ENCODE measurements at regions not wholly inside any gene's neighbourhood (a gene's known extent, or its start where the extent isn't known, plus 50 kb on each side); places are given as distances from the start of the nearest gene placed in this dataset.

- intact Hi-C loops (cut with micrococcal nuclease): no loop called here
- Histone ChIP-seq H3K27ac (ENCODE audit: extremely low read depth, low read depth, low read length) (no peak overlapping the region), H3K9me3 (replicated peaks; ENCODE audit: control insufficient read depth, insufficient read depth, low read depth, low read length) (no peaks in the 10 kb centered on the region), H3K4me1 (replicated peaks in 1 of 2; ENCODE audit: control insufficient read depth in 2 of 2, insufficient read depth in 2 of 2, low read length in 2 of 2) (no peaks in the 10 kb centered on the region; a peak in 2 of 5 replicates), H3K27me3 (ENCODE audit: control insufficient read depth in 2 of 2, insufficient read depth in 2 of 2, low read length in 2 of 2) (no peaks in the 10 kb centered on the region), H3K4me2 (ENCODE audit: insufficient read depth, low read length) (no peak overlapping the region), H2AFZ (ENCODE audit: low read depth, low read length) (no peak overlapping the region), H4K20me1 (replicated peaks; ENCODE audit: control insufficient read depth, insufficient read depth, low read length) (peaks cover 3% of the 10 kb centered on the region), H3K79me2 (ENCODE audit: control insufficient read depth, insufficient read depth, low read length) (no peaks in the 10 kb centered on the region), H3K4me3 (no peak overlapping the region), H3K9ac (ENCODE audit: insufficient read depth in 1 of 2, low read depth in 2 of 2, low read length in 2 of 2) (no peak overlapping the region), H3K36me3 (ENCODE audit: control insufficient read depth, insufficient read depth, low read length) (no peaks in the 10 kb centered on the region), H3K9me1 (ENCODE audit: control insufficient read depth, insufficient read depth, low read length) (no peaks in the 10 kb centered on the region)
- ChIA-PET CTCF (ENCODE audit: low intra/inter-chr PET ratio) (no interaction called here), POLR2A (no interaction called here)
- ATAC-seq (no peak), FAIRE-seq (no peak), DNase-seq (ENCODE audit: extremely low read depth in 1 of 4, low spot score in 3 of 4) (no peak)
- in situ Hi-C loops (cut with MboI): no loop called here
- TF ChIP-seq U2AF1 (optimal IDR thresholded peaks at IDR 0.05; ENCODE audit: low read depth, low read length): no peak
- TF ChIP-seq RBM14 (IDR thresholded peaks at IDR 0.05; ENCODE audit: borderline replicate concordance, insufficient read depth, low read depth, low read length): no peak
- no peak for TF ChIP-seq SPI1 (IDR thresholded peaks at IDR 0.05; ENCODE audit: borderline replicate concordance, low read depth, low read length)
- TF ChIP-seq SLC30A9 (CRISPR knock-in tag; IDR thresholded peaks at IDR 0.05): no peak
- TF ChIP-seq THAP12 (CRISPR knock-in tag; IDR thresholded peaks at IDR 0.05): no peak
- TF ChIP-seq FUS (optimal IDR thresholded peaks at IDR 0.05; ENCODE audit: low read depth, low read length): no peak
- TF ChIP-seq TSC22D4 (tag; IDR thresholded peaks at IDR 0.05): no peak
- TF ChIP-seq PRDM10 (IDR thresholded peaks at IDR 0.05; ENCODE audit: partially characterized antibody): no peak
- TF ChIP-seq KHSRP (IDR thresholded peaks at IDR 0.05): no peak
- TF ChIP-seq RNF2 (IDR thresholded peaks at IDR 0.05): no peak
- no peak for TF ChIP-seq MYBL2 (IDR thresholded peaks at IDR 0.05; ENCODE audit: low read depth)
- TF ChIP-seq MYBL2 (CRISPR knock-in tag; IDR thresholded peaks at IDR 0.05; ENCODE audit: borderline replicate concordance): no peak
- TF ChIP-seq LCOR (CRISPR knock-in tag; IDR thresholded peaks at IDR 0.05): no peak
- no peak for TF ChIP-seq ZNF316 (IDR thresholded peaks at IDR 0.05)
- no peak for TF ChIP-seq ZNF134 (CRISPR knock-in tag; conservative IDR thresholded peaks at IDR 0.05)
- no peak for TF ChIP-seq CREBBP (IDR thresholded peaks at IDR 0.05; ENCODE audit: low read depth, low read length)
- no peak for TF ChIP-seq ZBTB8A (IDR thresholded peaks at IDR 0.05; ENCODE audit: partially characterized antibody)
- no TSS peak for BruUV-seq (replicated peaks)
- 52% methylated on average over 8 of the region's 8 CpGs for WGBS (ENCODE audit: insufficient coverage, low coverage, missing lambda C conversion rate)
These were observed 113.0 kb downstream of the BEGAIN start for GRCh38 chr14:100474196-100474595.
